ENCODE measurements at regions not wholly inside any gene's neighbourhood (a gene's known extent, or its start where the extent isn't known, plus 50 kb on each side); places are given as distances from the start of the nearest gene placed in this dataset.

DNA sequence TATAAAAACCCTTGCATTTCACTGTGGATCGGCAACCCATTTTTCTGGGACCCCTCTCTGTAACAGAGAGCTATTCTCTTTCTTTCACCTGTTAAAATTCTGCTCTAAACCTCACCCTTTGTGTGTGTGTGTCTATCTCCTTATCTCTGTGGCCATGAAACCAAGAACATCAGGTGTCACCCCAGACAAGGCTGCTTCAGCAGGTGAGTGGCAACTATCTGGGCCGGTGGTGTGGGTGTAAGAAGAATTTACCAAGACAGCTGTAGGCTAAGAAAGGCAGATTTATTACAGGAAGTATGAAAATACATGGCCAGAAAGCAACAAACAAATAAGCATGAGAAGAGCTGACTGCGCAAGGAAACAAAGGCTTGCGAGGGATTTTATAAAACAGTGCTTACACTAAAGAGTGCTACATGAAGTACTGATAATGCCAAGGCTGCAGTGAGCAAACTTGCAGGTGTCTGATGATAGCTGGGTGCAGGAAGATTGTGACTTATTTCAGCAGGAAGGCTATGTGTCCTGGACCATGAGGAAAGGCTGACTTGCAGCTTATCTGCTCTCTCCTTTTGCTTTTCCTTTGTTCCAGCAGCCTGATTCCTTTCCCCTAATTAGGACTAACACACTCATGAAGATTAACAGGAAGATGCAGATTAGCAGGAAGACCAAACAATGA lies 421.1 kb downstream of the PTH2R start:
- Histone ChIP-seq H3K4me1 (ENCODE audit: control insufficient read depth in 1 of 2, insufficient read depth in 2 of 2, low read length in 2 of 2) (no peaks in the 10 kb centered on the region), H3K36me3 (ENCODE audit: control insufficient read depth in 1 of 2, insufficient read depth in 2 of 2, low read length in 2 of 2) (no peaks in the 10 kb centered on the region), H3K9ac (ENCODE audit: low read depth in 1 of 2, low read length in 2 of 2) (no peak overlapping the region), H3K27ac (ENCODE audit: low read depth, low read length) (no peak overlapping the region), H3K9me3 (ENCODE audit: control insufficient read depth in 1 of 2, low read length in 2 of 2) (no peaks in the 10 kb centered on the region), H3K27me3 (ENCODE audit: control insufficient read depth in 1 of 2, insufficient read depth in 2 of 2, low read length in 2 of 2) (no peaks in the 10 kb centered on the region), H3K4me3 (ENCODE audit: low read depth in 1 of 2, low read length in 2 of 2) (no peak overlapping the region)

DNA sequence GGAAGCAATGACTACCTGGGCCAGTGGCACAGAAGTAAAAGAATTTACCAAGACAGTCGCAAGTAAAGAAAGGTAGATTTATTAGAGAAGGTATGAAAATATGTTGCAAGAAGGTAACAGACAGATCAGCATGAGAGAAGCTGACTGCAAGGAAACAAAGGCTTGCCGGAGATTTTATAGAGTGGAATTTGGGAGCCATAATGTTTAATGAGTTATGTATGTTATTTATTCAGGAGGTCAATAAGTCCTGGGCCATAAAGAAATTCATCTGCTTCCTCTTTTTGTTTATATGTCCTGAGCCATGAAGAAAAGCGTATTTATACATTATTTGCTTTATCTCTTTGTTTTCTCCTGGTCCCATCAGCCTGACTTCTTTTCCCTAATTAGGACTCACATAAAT lies 423.6 kb downstream of the PTH2R start:
- Histone ChIP-seq H3K27me3 (ENCODE audit: control insufficient read depth in 1 of 2, insufficient read depth in 2 of 2, low read length in 2 of 2) (no peaks in the 10 kb centered on the region), H3K4me3 (ENCODE audit: low read depth in 1 of 2, low read length in 2 of 2) (no peak overlapping the region), H3K4me1 (ENCODE audit: control insufficient read depth in 1 of 2, insufficient read depth in 2 of 2, low read length in 2 of 2) (no peaks in the 10 kb centered on the region), H3K36me3 (ENCODE audit: control insufficient read depth in 1 of 2, insufficient read depth in 2 of 2, low read length in 2 of 2) (no peaks in the 10 kb centered on the region), H3K9me3 (ENCODE audit: control insufficient read depth in 1 of 2, low read length in 2 of 2) (no peaks in the 10 kb centered on the region), H3K27ac (ENCODE audit: low read depth, low read length) (no peak overlapping the region), H3K9ac (ENCODE audit: low read depth in 1 of 2, low read length in 2 of 2) (no peak overlapping the region)

- Histone ChIP-seq H3K9ac (ENCODE audit: low read depth in 1 of 2, low read length in 2 of 2) (no peak overlapping the region), H3K27me3 (ENCODE audit: control insufficient read depth in 1 of 2, insufficient read depth in 2 of 2, low read length in 2 of 2) (no peaks in the 10 kb centered on the region), H3K27ac (ENCODE audit: low read depth, low read length) (no peak overlapping the region), H3K36me3 (ENCODE audit: control insufficient read depth in 1 of 2, insufficient read depth in 2 of 2, low read length in 2 of 2) (no peaks in the 10 kb centered on the region), H3K4me3 (ENCODE audit: low read depth in 1 of 2, low read length in 2 of 2) (no peak overlapping the region), H3K9me3 (ENCODE audit: control insufficient read depth in 1 of 2, low read length in 2 of 2) (peaks cover 0 to 3% of the 10 kb centered on the region in 2 donors), H3K4me1 (ENCODE audit: control insufficient read depth in 1 of 2, insufficient read depth in 2 of 2, low read length in 2 of 2) (no peaks in the 10 kb centered on the region)
These were observed 441.1 kb downstream of the PTH2R start for GRCh38 chr2:208847651-208848050.

- Histone ChIP-seq H3K4me1 (ENCODE audit: control insufficient read depth in 1 of 2, insufficient read depth in 2 of 2, low read length in 2 of 2) (no peaks in the 10 kb centered on the region), H3K27me3 (ENCODE audit: control insufficient read depth in 1 of 2, insufficient read depth in 2 of 2, low read length in 2 of 2) (no peaks in the 10 kb centered on the region), H3K9ac (ENCODE audit: low read depth in 1 of 2, low read length in 2 of 2) (no peak overlapping the region), H3K27ac (ENCODE audit: low read depth, low read length) (no peak overlapping the region), H3K36me3 (ENCODE audit: control insufficient read depth in 1 of 2, insufficient read depth in 2 of 2, low read length in 2 of 2) (no peaks in the 10 kb centered on the region), H3K4me3 (ENCODE audit: low read depth in 1 of 2, low read length in 2 of 2) (no peak overlapping the region), H3K9me3 (ENCODE audit: control insufficient read depth in 1 of 2, low read length in 2 of 2) (peaks cover 0 to 5% of the 10 kb centered on the region in 2 donors)
These were observed 448.1 kb downstream of the PTH2R start for GRCh38 chr2:208854717-208855116.

DNA sequence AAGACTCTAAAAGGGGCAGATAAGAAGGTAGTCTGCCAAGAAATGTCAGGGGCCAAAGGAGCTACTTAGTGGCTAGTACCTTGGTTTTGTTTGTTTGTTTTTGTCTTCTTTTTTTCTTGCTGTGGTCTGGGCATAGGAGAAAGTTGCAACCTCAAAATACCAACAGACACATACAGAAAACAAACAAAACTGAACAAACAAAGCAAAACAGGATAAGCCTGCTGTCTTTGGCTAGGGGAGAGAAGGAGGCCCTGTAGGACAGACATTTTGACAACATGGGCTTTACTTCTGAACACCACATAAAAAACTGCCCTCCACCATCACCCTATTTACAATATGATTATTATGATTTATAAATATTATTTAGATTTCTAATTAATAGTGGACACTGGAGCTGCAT lies 460.8 kb downstream of the PTH2R start:
- Histone ChIP-seq H3K9me3 (ENCODE audit: control insufficient read depth in 1 of 2, low read length in 2 of 2) (no peaks in the 10 kb centered on the region), H3K9ac (ENCODE audit: low read depth in 1 of 2, low read length in 2 of 2) (no peak overlapping the region), H3K4me3 (ENCODE audit: low read depth in 1 of 2, low read length in 2 of 2) (no peak overlapping the region), H3K27ac (ENCODE audit: low read depth, low read length) (no peak overlapping the region), H3K4me1 (ENCODE audit: control insufficient read depth in 1 of 2, insufficient read depth in 2 of 2, low read length in 2 of 2) (no peaks in the 10 kb centered on the region), H3K27me3 (ENCODE audit: control insufficient read depth in 1 of 2, insufficient read depth in 2 of 2, low read length in 2 of 2) (no peaks in the 10 kb centered on the region), H3K36me3 (ENCODE audit: control insufficient read depth in 1 of 2, insufficient read depth in 2 of 2, low read length in 2 of 2) (no peaks in the 10 kb centered on the region)

GRCh38 chr2:208872591-208872990 lies 466.0 kb downstream of the PTH2R start:
- Histone ChIP-seq H3K36me3 (ENCODE audit: control insufficient read depth in 1 of 2, insufficient read depth in 2 of 2, low read length in 2 of 2) (no peaks in the 10 kb centered on the region), H3K9ac (ENCODE audit: low read depth in 1 of 2, low read length in 2 of 2) (no peak overlapping the region), H3K9me3 (ENCODE audit: control insufficient read depth in 1 of 2, low read length in 2 of 2) (no peaks in the 10 kb centered on the region), H3K4me3 (ENCODE audit: low read depth in 1 of 2, low read length in 2 of 2) (no peak overlapping the region), H3K27me3 (ENCODE audit: control insufficient read depth in 1 of 2, insufficient read depth in 2 of 2, low read length in 2 of 2) (no peaks in the 10 kb centered on the region), H3K4me1 (ENCODE audit: control insufficient read depth in 1 of 2, insufficient read depth in 2 of 2, low read length in 2 of 2) (no peaks in the 10 kb centered on the region), H3K27ac (ENCODE audit: low read depth, low read length) (no peak overlapping the region)

- no peaks in the 10 kb centered on the region for H3K36me3 ChIP-seq (ENCODE audit: control insufficient read depth in 1 of 2, insufficient read depth in 2 of 2, low read length in 2 of 2)
- H3K27me3 ChIP-seq (ENCODE audit: control insufficient read depth in 1 of 2, insufficient read depth in 2 of 2, low read length in 2 of 2) = no peaks in the 10 kb centered on the region
- no peak overlapping the region for H3K4me3 ChIP-seq (ENCODE audit: low read depth in 1 of 2, low read length in 2 of 2)
- no peaks in the 10 kb centered on the region for H3K4me1 ChIP-seq (ENCODE audit: control insufficient read depth in 1 of 2, insufficient read depth in 2 of 2, low read length in 2 of 2)
- H3K9me3 ChIP-seq (ENCODE audit: control insufficient read depth in 1 of 2, low read length in 2 of 2) = no peaks in the 10 kb centered on the region
- no peak overlapping the region for H3K9ac ChIP-seq (ENCODE audit: low read depth in 1 of 2, low read length in 2 of 2)
- H3K27ac ChIP-seq (ENCODE audit: low read depth, low read length) = no peak overlapping the region
These were observed 473.1 kb downstream of the PTH2R start for GRCh38 chr2:208879666-208880065.

DNA sequence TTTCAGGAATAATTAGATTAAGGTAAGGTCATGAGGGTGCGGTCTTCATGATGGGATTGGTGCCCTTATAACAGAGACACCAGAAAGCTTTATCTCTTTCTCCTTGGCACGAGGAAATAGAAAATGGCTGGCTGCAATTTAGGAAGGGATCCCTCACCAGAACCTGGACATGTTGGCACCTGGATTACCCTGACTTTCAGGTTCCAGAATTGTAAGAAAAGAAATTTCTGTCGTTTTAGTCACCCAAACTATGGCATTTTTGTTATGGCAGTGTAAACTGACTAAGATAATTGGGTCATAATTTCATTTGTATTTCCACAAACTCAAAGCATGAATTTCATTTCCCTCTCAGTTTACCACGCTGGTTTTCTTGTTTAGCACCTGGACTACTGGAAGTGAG lies 473.6 kb downstream of the PTH2R start:
- no peaks in the 10 kb centered on the region for H3K27me3 ChIP-seq (ENCODE audit: control insufficient read depth in 1 of 2, insufficient read depth in 2 of 2, low read length in 2 of 2)
- no peak overlapping the region for H3K27ac ChIP-seq (ENCODE audit: low read depth, low read length)
- H3K4me3 ChIP-seq (ENCODE audit: low read depth in 1 of 2, low read length in 2 of 2) = no peak overlapping the region
- H3K4me1 ChIP-seq (ENCODE audit: control insufficient read depth in 1 of 2, insufficient read depth in 2 of 2, low read length in 2 of 2) = no peaks in the 10 kb centered on the region
- H3K36me3 ChIP-seq (ENCODE audit: control insufficient read depth in 1 of 2, insufficient read depth in 2 of 2, low read length in 2 of 2) = no peaks in the 10 kb centered on the region
- H3K9ac ChIP-seq (ENCODE audit: low read depth in 1 of 2, low read length in 2 of 2) = no peak overlapping the region
- no peaks in the 10 kb centered on the region for H3K9me3 ChIP-seq (ENCODE audit: control insufficient read depth in 1 of 2, low read length in 2 of 2)

GRCh38 chr2:208890486-208890885 lies 483.9 kb downstream of the PTH2R start:
- Histone ChIP-seq H3K36me3 (ENCODE audit: control insufficient read depth in 1 of 2, insufficient read depth in 2 of 2, low read length in 2 of 2) (no peaks in the 10 kb centered on the region), H3K4me1 (ENCODE audit: control insufficient read depth in 1 of 2, insufficient read depth in 2 of 2, low read length in 2 of 2) (no peaks in the 10 kb centered on the region), H3K27ac (ENCODE audit: low read depth, low read length) (no peak overlapping the region), H3K4me3 (ENCODE audit: low read depth in 1 of 2, low read length in 2 of 2) (no peak overlapping the region), H3K9me3 (ENCODE audit: control insufficient read depth in 1 of 2, low read length in 2 of 2) (no peaks in the 10 kb centered on the region), H3K27me3 (ENCODE audit: control insufficient read depth in 1 of 2, insufficient read depth in 2 of 2, low read length in 2 of 2) (no peaks in the 10 kb centered on the region), H3K9ac (ENCODE audit: low read depth in 1 of 2, low read length in 2 of 2) (no peak overlapping the region)

DNA sequence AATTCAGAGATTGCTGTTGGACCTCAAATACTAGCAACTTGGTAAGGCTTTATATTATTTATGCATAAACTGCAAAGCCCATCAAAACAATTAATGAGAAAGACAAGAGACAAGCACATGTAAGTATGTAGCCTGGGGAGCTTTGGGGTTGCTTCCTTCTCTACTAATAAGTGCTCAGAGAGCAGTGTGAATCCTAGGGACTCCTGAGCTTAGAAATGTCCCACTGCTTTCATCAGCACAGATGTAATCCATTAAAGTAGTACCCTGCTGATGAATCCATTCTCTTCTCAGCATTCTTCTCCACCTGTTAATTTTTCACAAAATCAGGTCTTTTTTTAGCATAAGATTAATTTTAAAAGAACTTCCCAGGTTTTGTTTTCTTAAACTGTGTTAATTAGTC lies 485.6 kb downstream of the PTH2R start:
- no peaks in the 10 kb centered on the region for H3K9me3 ChIP-seq (ENCODE audit: control insufficient read depth in 1 of 2, low read length in 2 of 2)
- no peaks in the 10 kb centered on the region for H3K4me1 ChIP-seq (ENCODE audit: control insufficient read depth in 1 of 2, insufficient read depth in 2 of 2, low read length in 2 of 2)
- no peaks in the 10 kb centered on the region for H3K27me3 ChIP-seq (ENCODE audit: control insufficient read depth in 1 of 2, insufficient read depth in 2 of 2, low read length in 2 of 2)
- no peaks in the 10 kb centered on the region for H3K36me3 ChIP-seq (ENCODE audit: control insufficient read depth in 1 of 2, insufficient read depth in 2 of 2, low read length in 2 of 2)
- no peak overlapping the region for H3K27ac ChIP-seq (ENCODE audit: low read depth, low read length)
- H3K9ac ChIP-seq (ENCODE audit: low read depth in 1 of 2, low read length in 2 of 2) = no peak overlapping the region
- H3K4me3 ChIP-seq (ENCODE audit: low read depth in 1 of 2, low read length in 2 of 2) = no peak overlapping the region

- Histone ChIP-seq H3K9me3 (ENCODE audit: control insufficient read depth in 1 of 2, low read length in 2 of 2) (no peaks in the 10 kb centered on the region), H3K27me3 (ENCODE audit: control insufficient read depth in 1 of 2, insufficient read depth in 2 of 2, low read length in 2 of 2) (no peaks in the 10 kb centered on the region), H3K36me3 (ENCODE audit: control insufficient read depth in 1 of 2, insufficient read depth in 2 of 2, low read length in 2 of 2) (no peaks in the 10 kb centered on the region), H3K4me1 (ENCODE audit: control insufficient read depth in 1 of 2, insufficient read depth in 2 of 2, low read length in 2 of 2) (no peaks in the 10 kb centered on the region), H3K27ac (ENCODE audit: low read depth, low read length) (no peak overlapping the region), H3K4me3 (ENCODE audit: low read depth in 1 of 2, low read length in 2 of 2) (no peak overlapping the region), H3K9ac (ENCODE audit: low read depth in 1 of 2, low read length in 2 of 2) (no peak overlapping the region)
These were observed 499.7 kb downstream of the PTH2R start for GRCh38 chr2:208906330-208906729.
